Neural cell (in vitro differentiated cells): ENCODE measurements at regions not wholly inside any gene's neighbourhood (a gene's known extent, or its start where the extent isn't known, plus 50 kb on each side); places are given as distances from the start of the nearest gene placed in this dataset.

Source experiments
- H2AFZ ChIP-seq: fragments of 200-600, 300-800 bp; sonication (generic), shearing (Covaris generic); 2 replicates; pipeline ENCODE4 v1.6.0; 2014; ENCODE audit warnings: low read depth, mild to moderate bottlenecking, antibody characterized with exemption, low read length, moderate library complexity
- H3F3A ChIP-seq: fragments of 200-600 bp; shearing (Covaris generic); 2 replicates; pipeline ENCODE4 v1.6.1; 2016; ENCODE audit warnings: mild to moderate bottlenecking, moderate library complexity, mixed read lengths, antibody characterized with exemption, low read length; ENCODE audit not compliant: insufficient read depth, poor library complexity, severe bottlenecking
- H3K27ac ChIP-seq: fragments of 200-600, 300-800 bp; sonication (generic), shearing (Covaris generic); 2 replicates; pipeline ENCODE4 v1.5.1; 2014; ENCODE audit warnings: mild to moderate bottlenecking, low read length, moderate library complexity
- H3K27me3 ChIP-seq: fragments of 300-800, 200-600 bp; sonication (generic), shearing (Covaris generic); 2 replicates; pipeline ENCODE4 v1.6.0; 2014; ENCODE audit warnings: mild to moderate bottlenecking, low read depth, low read length, moderate library complexity; ENCODE audit not compliant: insufficient read depth
- H3K36me3 ChIP-seq: fragments of 300-800, 200-600 bp; sonication (generic), shearing (Covaris generic); 2 replicates; pipeline ENCODE4 v1.5.1; 2014; ENCODE audit warnings: mild to moderate bottlenecking, antibody characterized with exemption, low read length, moderate library complexity; ENCODE audit not compliant: insufficient read depth
- H3K4me2 ChIP-seq: fragments of 300-800, 200-600 bp; sonication (generic), shearing (Covaris generic); 2 replicates; pipeline ENCODE4 v1.6.0; 2014; ENCODE audit warnings: mild to moderate bottlenecking, low read length
- H3K4me3 ChIP-seq: fragments of 300-800, 200-600 bp; sonication (generic), shearing (Covaris generic); 2 replicates; pipeline ENCODE4 v1.5.1; 2014; ENCODE audit warnings: mild to moderate bottlenecking, low read length, moderate library complexity
- H3K79me2 ChIP-seq: fragments of 200-600 bp; shearing (Covaris generic); replicated peaks from 2 replicates; pipeline ENCODE4 v1.6.0; 2014; ENCODE audit warnings: mild to moderate bottlenecking, low read length, moderate library complexity; ENCODE audit not compliant: insufficient read depth
- H3K9ac ChIP-seq: fragments of 300-800, 200-600 bp; sonication (generic), shearing (Covaris generic); 2 replicates; pipeline ENCODE4 v1.6.1; 2016; ENCODE audit warnings: mild to moderate bottlenecking, low read length, mixed read lengths
- H3K9me2 ChIP-seq: fragments of 200-600 bp; shearing (Covaris generic); 2 replicates; pipeline ENCODE4 v1.6.1; 2016; ENCODE audit warnings: mild to moderate bottlenecking, low read length, mixed read lengths; ENCODE audit not compliant: insufficient read depth
- H3K9me3 ChIP-seq: fragments of 200-600, 300-800 bp; sonication (generic), shearing (Covaris generic); 2 replicates; pipeline ENCODE4 v1.6.1; 2016; ENCODE audit warnings: mild to moderate bottlenecking, mixed run types, low read length, moderate library complexity, mixed read lengths
- H4K20me1 ChIP-seq: fragments of 200-600 bp; shearing (Covaris generic); 2 replicates; pipeline ENCODE4 v1.6.1; 2016; ENCODE audit warnings: mild to moderate bottlenecking, mixed run types; ENCODE audit not compliant: insufficient read depth
- CTCF ChIP-seq: fragments of 450-650 bp; IDR thresholded peaks from 2 replicates; pipeline ENCODE4 v1.5.1; 2014; ENCODE audit warnings: antibody characterized with exemption, mild to moderate bottlenecking, moderate library complexity; ENCODE audit not compliant: poor library complexity, severe bottlenecking
- EP300 ChIP-seq: fragments of 450-650 bp; conservative IDR thresholded peaks from 2 replicates; pipeline ENCODE4 v1.6.1; 2014; ENCODE audit warnings: antibody characterized with exemption, mild to moderate bottlenecking, moderate library complexity; ENCODE audit not compliant: poor library complexity, severe bottlenecking
- EZH2 ChIP-seq: fragments of 200-600, 300-800 bp; shearing (Covaris generic), sonication (generic); IDR thresholded peaks from 2 replicates; pipeline ENCODE4 v1.6.1; 2014; ENCODE audit warnings: antibody characterized with exemption, low read length, borderline replicate concordance, mild to moderate bottlenecking; ENCODE audit not compliant: insufficient read depth, poor library complexity, severe bottlenecking
- MXI1 ChIP-seq: fragments of 450-650 bp; conservative IDR thresholded peaks from 2 replicates; pipeline ENCODE4 v1.6.1; 2014; ENCODE audit warnings: antibody characterized with exemption, mild to moderate bottlenecking; ENCODE audit not compliant: poor library complexity, severe bottlenecking
- POLR2AphosphoS5 ChIP-seq: IDR thresholded peaks from 2 replicates; pipeline ENCODE4 v1.6.1; 2012
- RAD21 ChIP-seq: fragments of 450-650 bp; conservative IDR thresholded peaks from 2 replicates; pipeline ENCODE4 v1.6.1; 2014; ENCODE audit warnings: antibody characterized with exemption, mild to moderate bottlenecking, moderate library complexity
- REST ChIP-seq: IDR thresholded peaks from 2 replicates; pipeline ENCODE4 v1.6.1; 2012; ENCODE audit warnings: borderline replicate concordance
- SMC3 ChIP-seq: fragments of 450-650 bp; conservative IDR thresholded peaks from 2 replicates; pipeline ENCODE4 v1.6.1; 2014; ENCODE audit warnings: antibody characterized with exemption, mild to moderate bottlenecking, moderate library complexity; ENCODE audit not compliant: poor library complexity
- TAF1 ChIP-seq: IDR thresholded peaks from 2 replicates; pipeline ENCODE4 v1.6.1; 2012; ENCODE audit warnings: low read depth

- Histone ChIP-seq H3K27ac (no peak overlapping the region), H3K9me2 (no peaks in the 10 kb centered on the region), H3K9ac (no peak overlapping the region), H3K27me3 (no peaks in the 10 kb centered on the region), H3K9me3 (no peaks in the 10 kb centered on the region), H3K36me3 (no peaks in the 10 kb centered on the region), H3K79me2 (no peaks in the 10 kb centered on the region), H4K20me1 (no peaks in the 10 kb centered on the region), H3K4me2 (no peak overlapping the region), H3F3A (no peaks in the 10 kb centered on the region), H3K4me3 (no peak overlapping the region), H2AFZ (no peak overlapping the region)
- TF ChIP-seq REST (no peak), SMC3 (no peak), EZH2 (no peak), MXI1 (no peak), TAF1 (no peak), EP300 (no peak), POLR2AphosphoS5 (no peak), RAD21 (no peak), CTCF (no peak)
Measured at GRCh38 chr9:117491491-117491890, 76.6 kb upstream of the ASTN2 start.

GRCh38 chr9:117490199-117490598 is 75.3 kb upstream of the ASTN2 start:
- no peaks in the 10 kb centered on the region for H4K20me1 ChIP-seq
- no peaks in the 10 kb centered on the region for H3K9me3 ChIP-seq
- no peaks in the 10 kb centered on the region for H3K36me3 ChIP-seq
- H3K27ac ChIP-seq: no peak overlapping the region
- no peak overlapping the region for H3K9ac ChIP-seq
- no peaks in the 10 kb centered on the region for H3K9me2 ChIP-seq
- no peak overlapping the region for H3K4me2 ChIP-seq
- no peaks in the 10 kb centered on the region for H3K27me3 ChIP-seq
- TF ChIP-seq TAF1 (no peak), SMC3 (no peak), CTCF (no peak), EP300 (no peak), MXI1 (no peak), REST (no peak), POLR2AphosphoS5 (no peak), RAD21 (no peak), EZH2 (no peak)
- no peaks in the 10 kb centered on the region for H3F3A ChIP-seq
- no peaks in the 10 kb centered on the region for H3K79me2 ChIP-seq
- H2AFZ ChIP-seq: no peak overlapping the region
- no peak overlapping the region for H3K4me3 ChIP-seq
